Loucy (cell line): ENCODE measurements at regions not wholly inside any gene's neighbourhood (a gene's known extent, or its start where the extent isn't known, plus 50 kb on each side); places are given as distances from the start of the nearest gene placed in this dataset.

Experiments used
- EZH2phosphoT487 ChIP-seq: fragments of 200-600 bp; IDR thresholded peaks from 2 replicates; pipeline ENCODE4 v1.6.1; 2018; ENCODE audit warnings: antibody characterized with exemption, mild to moderate bottlenecking, moderate library complexity, borderline replicate concordance
- TF ChIP-seq, protein P1 (sequence below): fragments of 200-600 bp; sonication (generic); conservative IDR thresholded peaks from 2 replicates; pipeline ENCODE4 v1.5.1; 2014; ENCODE audit warnings: mild to moderate bottlenecking, antibody characterized with exemption, low read length

GRCh38 chr22:26977741-26978376 is 320.5 kb downstream of the MIAT start:
- TF ChIP-seq, protein P1, sequence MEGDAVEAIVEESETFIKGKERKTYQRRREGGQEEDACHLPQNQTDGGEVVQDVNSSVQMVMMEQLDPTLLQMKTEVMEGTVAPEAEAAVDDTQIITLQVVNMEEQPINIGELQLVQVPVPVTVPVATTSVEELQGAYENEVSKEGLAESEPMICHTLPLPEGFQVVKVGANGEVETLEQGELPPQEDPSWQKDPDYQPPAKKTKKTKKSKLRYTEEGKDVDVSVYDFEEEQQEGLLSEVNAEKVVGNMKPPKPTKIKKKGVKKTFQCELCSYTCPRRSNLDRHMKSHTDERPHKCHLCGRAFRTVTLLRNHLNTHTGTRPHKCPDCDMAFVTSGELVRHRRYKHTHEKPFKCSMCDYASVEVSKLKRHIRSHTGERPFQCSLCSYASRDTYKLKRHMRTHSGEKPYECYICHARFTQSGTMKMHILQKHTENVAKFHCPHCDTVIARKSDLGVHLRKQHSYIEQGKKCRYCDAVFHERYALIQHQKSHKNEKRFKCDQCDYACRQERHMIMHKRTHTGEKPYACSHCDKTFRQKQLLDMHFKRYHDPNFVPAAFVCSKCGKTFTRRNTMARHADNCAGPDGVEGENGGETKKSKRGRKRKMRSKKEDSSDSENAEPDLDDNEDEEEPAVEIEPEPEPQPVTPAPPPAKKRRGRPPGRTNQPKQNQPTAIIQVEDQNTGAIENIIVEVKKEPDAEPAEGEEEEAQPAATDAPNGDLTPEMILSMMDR = no peak
- no peak for TF ChIP-seq EZH2phosphoT487
